K562 (cell line): ENCODE measurements at regions not wholly inside any gene's neighbourhood (a gene's known extent, or its start where the extent isn't known, plus 50 kb on each side); places are given as distances from the start of the nearest gene placed in this dataset.

Experiments used
- ATAC-seq: fragments of 200-7000 bp; cut with Tn5 transposase; 3 replicates; pipeline ENCODE4 v1.9.1; 2020; ENCODE audit warnings: moderate library complexity
- BruUV-seq: library from RNA; stranded (reverse); fragments of 400-500 nt; replicated peaks from 2 replicates; lab custom pipeline; 2021; lab: Mats Ljungman, UMichigan
- CTCF ChIA-PET: fragments of 300-600 bp; formaldehyde crosslinking; extraction: SDS; loops from one replicate; lab custom pipeline; 2021; ENCODE audit warnings: low intra/inter-chr PET ratio; lab: Yijun Ruan, JAX
- POLR2A ChIA-PET: fragments of 300-600, 350-650 bp; sonication (Branson Sonifier 250); formaldehyde crosslinking; extraction: SDS; loops from one replicate; lab custom pipeline; 2021; ENCODE audit warnings: antibody characterized with exemption, inconsistent platforms; lab: Yijun Ruan, JAX
- DNase-seq, 4 experiments: peaks; one replicate each; pipeline versions ENCODE4 v3.0.0 to v3.0.0-alpha.2; 2011 to 2018; ENCODE audit warnings: low spot score in 3 of 4, mixed read lengths in 3 of 4; ENCODE audit errors: extremely low read depth in 1 of 4
- FAIRE-seq: peaks from 2 replicates; lab custom pipeline; 2011; peaks lifted over from hg19 to GRCh38; lab: Jason Lieb, UNC
- H2AFZ ChIP-seq: 2 replicates; pipeline ENCODE4 v1.6.0; 2011; ENCODE audit warnings: low read depth, low read length, control low read depth, inconsistent platforms
- H3K27ac ChIP-seq: fragments of 200-600 bp; 3 replicates; pipeline ENCODE4 v1.8.0; 2011; ENCODE audit warnings: low read depth, mild to moderate bottlenecking, control low read depth, inconsistent platforms, low read length, moderate library complexity, mixed read lengths; ENCODE audit errors: extremely low read depth
- H3K27me3 ChIP-seq, 2 experiments: fragments of 300-600 bp in 1 of 2; 2 replicates in 1 of 2; 3 replicates in 1 of 2; pipeline versions ENCODE4 v1.6.0 to v1.8.0; 2011; ENCODE audit warnings: inconsistent platforms in 2 of 2, low read length in 2 of 2, mild to moderate bottlenecking in 1 of 2, mixed read lengths in 1 of 2, moderate library complexity in 1 of 2; ENCODE audit not compliant: control insufficient read depth in 2 of 2, insufficient read depth in 2 of 2
- H3K36me3 ChIP-seq: fragments of 300-600 bp; 3 replicates; pipeline ENCODE4 v1.8.0; 2011; ENCODE audit warnings: mild to moderate bottlenecking, low read length, inconsistent platforms; ENCODE audit not compliant: control insufficient read depth, insufficient read depth
- H3K4me1 ChIP-seq, 2 experiments: fragments of 200-600 bp in 1 of 2; replicated peaks in 1 of 2; 2 replicates in 1 of 2; 3 replicates in 1 of 2; pipeline versions ENCODE4 v1.5.1 to v1.8.0; 2011; ENCODE audit warnings: inconsistent platforms in 2 of 2, low read length in 2 of 2, mild to moderate bottlenecking in 1 of 2, mixed read lengths in 1 of 2, moderate library complexity in 1 of 2; ENCODE audit not compliant: control insufficient read depth in 2 of 2, insufficient read depth in 2 of 2
- H3K4me2 ChIP-seq: 2 replicates; pipeline ENCODE4 v1.6.1; 2011; ENCODE audit warnings: low read length, control low read depth, inconsistent platforms, mixed read lengths; ENCODE audit not compliant: insufficient read depth
- H3K4me3 ChIP-seq: fragments of 200-600 bp; sonication (generic), shearing (Covaris generic); 2 replicates; pipeline ENCODE4 v1.5.1; 2016; ENCODE audit warnings: control low read depth, inconsistent platforms
- H3K79me2 ChIP-seq: fragments of 200-600 bp; 3 replicates; pipeline ENCODE4 v1.8.0; 2011; ENCODE audit warnings: low read length, inconsistent platforms; ENCODE audit not compliant: control insufficient read depth, insufficient read depth
- H3K9ac ChIP-seq, 2 experiments: 2 replicates each; pipeline versions ENCODE4 v1.6.0 to v1.6.1; 2011; ENCODE audit warnings: low read depth in 2 of 2, low read length in 2 of 2, control low read depth in 1 of 2, inconsistent platforms in 1 of 2, mild to moderate bottlenecking in 1 of 2, mixed read lengths in 1 of 2; ENCODE audit not compliant: insufficient read depth in 1 of 2
- H3K9me1 ChIP-seq: one replicate; pipeline ENCODE4 v1.6.0; 2011; ENCODE audit warnings: inconsistent platforms, mild to moderate bottlenecking, low read length, moderate library complexity; ENCODE audit not compliant: control insufficient read depth, insufficient read depth
- H3K9me3 ChIP-seq: replicated peaks from 2 replicates; pipeline ENCODE4 v1.5.1; 2011; ENCODE audit warnings: low read depth, low read length, inconsistent platforms; ENCODE audit not compliant: control insufficient read depth, insufficient read depth
- H4K20me1 ChIP-seq: replicated peaks from 2 replicates; pipeline ENCODE4 v1.6.1; 2011; ENCODE audit warnings: low read length, inconsistent platforms, mixed read lengths; ENCODE audit not compliant: control insufficient read depth, insufficient read depth
- BRCA1 ChIP-seq, 2 experiments: fragments of 450-650 bp in 1 of 2; sonication (generic) in 1 of 2; formaldehyde crosslinking in 1 of 2; IDR thresholded peaks; 2 replicates each; pipeline versions ENCODE4 v1.5.0 to v1.6.1; 2017 to 2020; ENCODE audit warnings: mild to moderate bottlenecking in 1 of 2, missing genetic modification reagents in 1 of 2
- CTCF ChIP-seq, 3 experiments: IDR thresholded peaks in 2 of 3; conservative IDR thresholded peaks in 1 of 3; 2 replicates each; pipeline ENCODE4 v1.5.1; 2011 to 2012; ENCODE audit warnings: low read length in 3 of 3, mild to moderate bottlenecking in 3 of 3, control low read depth in 2 of 3, improper control_type of control experiment in 1 of 3, inconsistent platforms in 1 of 3, low read depth in 1 of 3, mixed read lengths in 1 of 3, moderate library complexity in 1 of 3; ENCODE audit not compliant: insufficient read depth in 2 of 3
- GATAD2B ChIP-seq: fragments of 450-650 bp; IDR thresholded peaks from 2 replicates; pipeline ENCODE4 v1.6.1; 2017; ENCODE audit warnings: mild to moderate bottlenecking, borderline replicate concordance
- HMG20B ChIP-seq: fragments of 250-450 bp; sonication (Bioruptor Pico); IDR thresholded peaks from 2 replicates; pipeline ENCODE4 v1.5.0; 2021; ENCODE audit warnings: mild to moderate bottlenecking
- NR0B1 ChIP-seq: fragments of 450-650 bp; IDR thresholded peaks from one replicate; pipeline ENCODE4 v1.6.1; 2018; ENCODE audit warnings: mild to moderate bottlenecking, moderate library complexity; ENCODE audit not compliant: partially characterized antibody
- RAD21 ChIP-seq, 2 experiments: fragments of 250-450 bp in 1 of 2; fragments of 450-650 bp in 1 of 2; sonication (Bioruptor Pico) in 1 of 2; formaldehyde crosslinking in 1 of 2; IDR thresholded peaks in 1 of 2; conservative IDR thresholded peaks in 1 of 2; 2 replicates each; pipeline versions ENCODE4 v1.4.0 to v1.8.0; 2020 to 2022; ENCODE audit warnings: mild to moderate bottlenecking in 2 of 2, moderate library complexity in 1 of 2
- RBM39 ChIP-seq: fragments of 200-400 bp; formaldehyde crosslinking; optimal IDR thresholded peaks from 2 replicates; pipeline ENCODE3; 2018; ENCODE audit warnings: low read depth, low read length
- TOE1 ChIP-seq, 2 experiments: fragments of 450-650 bp in 1 of 2; sonication (generic) in 1 of 2; formaldehyde crosslinking in 1 of 2; IDR thresholded peaks; 2 replicates each; pipeline versions ENCODE4 v1.7.1 to v1.8.0; 2016 to 2022; ENCODE audit warnings: borderline replicate concordance in 2 of 2, mild to moderate bottlenecking in 2 of 2, antibody characterized with exemption in 1 of 2, inconsistent platforms in 1 of 2, low read depth in 1 of 2, missing genetic modification reagents in 1 of 2, moderate library complexity in 1 of 2
- TRIM25 ChIP-seq: fragments of 450-650 bp; IDR thresholded peaks from 2 replicates; pipeline ENCODE4 v1.7.0; 2016; ENCODE audit warnings: borderline replicate concordance
- ZNF140 ChIP-seq: fragments of 250-450 bp; sonication (Bioruptor Pico); IDR thresholded peaks from 2 replicates; pipeline ENCODE4 v1.8.0; 2021; ENCODE audit warnings: moderate library complexity, mild to moderate bottlenecking, inconsistent platforms
- WGBS: fragments of 100-300 bp; shearing (Covaris generic); methylation state at CpG from one replicate; pipeline ENCODE4 v1.1.6; 2016; ENCODE audit warnings: low coverage, mixed read lengths; ENCODE audit not compliant: insufficient coverage; ENCODE audit errors: missing lambda C conversion rate; 5-methylcytosine and 5-hydroxymethylcytosine counted together
- in situ Hi-C: fragments of 300-500 bp; cut with MboI; formaldehyde crosslinking; loops from 4 replicates; pipeline ENCODE4 v1.15.0; 2018; ENCODE audit warnings: inconsistent platforms, mixed read lengths
- intact Hi-C: fragments of 100-400 bp; cut with micrococcal nuclease; formaldehyde crosslinking; loops from 2 replicates; pipeline ENCODE4 v1.14.2; 2022
- TF ChIP-seq, protein P1 (sequence below): fragments of 450-650 bp; IDR thresholded peaks from 2 replicates; pipeline ENCODE4 v1.6.1; 2018; ENCODE audit not compliant: partially characterized antibody

DNA sequence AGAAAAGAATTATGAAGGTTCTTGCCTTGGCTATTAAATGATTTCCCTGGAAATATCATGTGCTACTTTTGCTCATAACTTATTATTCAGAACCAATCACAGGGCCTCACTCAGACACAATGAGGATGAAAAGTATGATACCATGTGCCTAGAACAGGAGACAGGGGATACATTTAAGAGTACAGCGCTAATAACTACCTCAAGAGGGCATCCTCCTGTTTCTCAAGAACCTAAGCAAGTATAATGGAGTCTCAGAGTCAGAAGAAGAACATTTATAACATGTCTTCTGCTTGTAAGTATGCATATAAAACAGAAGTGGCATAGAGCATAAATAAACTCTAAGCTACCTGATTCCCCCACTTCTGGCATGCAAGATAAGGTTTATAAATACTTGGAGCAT lies 125.4 kb upstream of the MME start:
- Histone ChIP-seq H3K9me3 (no peaks in the 10 kb centered on the region), H3K27ac (no peak overlapping the region), H3K4me3 (no peak overlapping the region), H3K36me3 (no peaks in the 10 kb centered on the region), H3K4me1 (no peaks in the 10 kb centered on the region), H3K27me3 (no peaks in the 10 kb centered on the region), H3K4me2 (no peak overlapping the region), H3K9me1 (no peaks in the 10 kb centered on the region), H3K79me2 (no peaks in the 10 kb centered on the region), H3K9ac (no peak overlapping the region), H4K20me1 (no peaks in the 10 kb centered on the region), H2AFZ (no peak overlapping the region)
- peak; percentile 76 for FAIRE-seq
- peak; percentile 91 for ATAC-seq
- BruUV-seq = no TSS peak
- WGBS = 0% methylated on average over 1 of the region's 1 CpG
- DNase-seq = peak; percentile 17 to 48 (median 30)
- in situ Hi-C loops = loop anchor here (5.0 kb wide), 1 partner anchor 368 kb away; no protein-coding TSS in a partner anchor
- CTCF ChIA-PET = interaction anchor here (1.5 kb wide), 1 partner anchor 368 kb away, joined by 6 read pairs; no protein-coding TSS in a partner anchor
- POLR2A ChIA-PET = interaction anchor here (0.6 kb wide), 1 partner anchor 335 kb away, joined by 3 read pairs; no protein-coding TSS in a partner anchor
- intact Hi-C loops = loop anchor here (1.0 to 10.0 kb wide), 3 partner anchors 128 to 369 kb away; partner anchors contain the start of gene MME
- TF ChIP-seq TOE1 (IDR thresholded peaks at IDR 0.05; ENCODE audit: borderline replicate concordance) (no peak), TOE1 (CRISPR knock-in tag; IDR thresholded peaks at IDR 0.05; ENCODE audit: borderline replicate concordance, low read depth) (no peak), NR0B1 (no peak), GATAD2B (no peak), BRCA1 (IDR thresholded peaks at IDR 0.05) (no peak), BRCA1 (CRISPR knock-in tag; IDR thresholded peaks at IDR 0.05) (no peak), ZNF140 (CRISPR knock-in tag) (no peak), RAD21 (CRISPR knock-in tag; conservative IDR thresholded peaks at IDR 0.05 in 1 of 2, IDR thresholded peaks at IDR 0.05 in 1 of 2) (peak; percentile 61 to 81), HMG20B (CRISPR knock-in tag) (no peak), RBM39 (no peak), TRIM25 (no peak), CTCF (IDR thresholded peaks at IDR 0.05 in 2 of 3, conservative IDR thresholded peaks at IDR 0.05 in 1 of 3; ENCODE audit: insufficient read depth in 2 of 3, low read depth in 1 of 3, low read length in 3 of 3) (peak; percentile 39 to 58 (median 45); a peak in 4 of 6 replicates)
- TF ChIP-seq, protein P1, sequence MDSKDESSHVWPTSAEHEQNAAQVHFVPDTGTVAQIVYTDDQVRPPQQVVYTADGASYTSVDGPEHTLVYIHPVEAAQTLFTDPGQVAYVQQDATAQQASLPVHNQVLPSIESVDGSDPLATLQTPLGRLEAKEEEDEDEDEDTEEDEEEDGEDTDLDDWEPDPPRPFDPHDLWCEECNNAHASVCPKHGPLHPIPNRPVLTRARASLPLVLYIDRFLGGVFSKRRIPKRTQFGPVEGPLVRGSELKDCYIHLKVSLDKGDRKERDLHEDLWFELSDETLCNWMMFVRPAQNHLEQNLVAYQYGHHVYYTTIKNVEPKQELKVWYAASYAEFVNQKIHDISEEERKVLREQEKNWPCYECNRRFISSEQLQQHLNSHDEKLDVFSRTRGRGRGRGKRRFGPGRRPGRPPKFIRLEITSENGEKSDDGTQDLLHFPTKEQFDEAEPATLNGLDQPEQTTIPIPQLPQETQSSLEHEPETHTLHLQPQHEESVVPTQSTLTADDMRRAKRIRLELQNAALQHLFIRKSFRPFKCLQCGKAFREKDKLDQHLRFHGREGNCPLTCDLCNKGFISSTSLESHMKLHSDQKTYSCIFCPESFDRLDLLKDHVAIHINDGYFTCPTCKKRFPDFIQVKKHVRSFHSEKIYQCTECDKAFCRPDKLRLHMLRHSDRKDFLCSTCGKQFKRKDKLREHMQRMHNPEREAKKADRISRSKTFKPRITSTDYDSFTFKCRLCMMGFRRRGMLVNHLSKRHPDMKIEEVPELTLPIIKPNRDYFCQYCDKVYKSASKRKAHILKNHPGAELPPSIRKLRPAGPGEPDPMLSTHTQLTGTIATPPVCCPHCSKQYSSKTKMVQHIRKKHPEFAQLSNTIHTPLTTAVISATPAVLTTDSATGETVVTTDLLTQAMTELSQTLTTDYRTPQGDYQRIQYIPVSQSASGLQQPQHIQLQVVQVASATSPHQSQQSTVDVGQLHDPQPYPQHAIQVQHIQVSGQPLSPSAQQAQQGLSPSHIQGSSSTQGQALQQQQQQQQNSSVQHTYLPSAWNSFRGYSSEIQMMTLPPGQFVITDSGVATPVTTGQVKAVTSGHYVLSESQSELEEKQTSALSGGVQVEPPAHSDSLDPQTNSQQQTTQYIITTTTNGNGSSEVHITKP = no peak
